SH-SY5Y (cell line): ENCODE measurements at regions not wholly inside any gene's neighbourhood (a gene's known extent, or its start where the extent isn't known, plus 50 kb on each side); places are given as distances from the start of the nearest gene placed in this dataset.

Experiments used
- GATA2 ChIP-seq: IDR thresholded peaks from 2 replicates; pipeline ENCODE4 v1.6.1; 2011; ENCODE audit warnings: mild to moderate bottlenecking, low read depth, low read length
- GATA3 ChIP-seq: IDR thresholded peaks from 2 replicates; pipeline ENCODE4 v1.6.1; 2011; ENCODE audit warnings: low read depth, mild to moderate bottlenecking, low read length, moderate library complexity

GRCh38 chr2:2567776-2568175 is 236.7 kb upstream of the MYT1L start:
- TF ChIP-seq GATA2 (no peak), GATA3 (no peak)
